Fibroblast of the aortic adventitia (primary cell): ENCODE measurements at regions not wholly inside any gene's neighbourhood (a gene's known extent, or its start where the extent isn't known, plus 50 kb on each side); places are given as distances from the start of the nearest gene placed in this dataset.
A peak's percentile ranks its signal among the peaks of the same experiment; 100 is the strongest.

Source experiments
- DNase-seq: peaks from one replicate; pipeline ENCODE4 v3.0.0-alpha.2; 2010; ENCODE audit warnings: low read depth
- H3K4me3 ChIP-seq: 2 replicates; pipeline ENCODE4 v1.5.1; 2011; ENCODE audit warnings: low read depth, mild to moderate bottlenecking, control low read depth, low read length, moderate library complexity
- CTCF ChIP-seq: IDR thresholded peaks from 2 replicates; pipeline ENCODE4 v1.5.1; 2011; ENCODE audit warnings: mild to moderate bottlenecking, low read length, control low read depth, inconsistent platforms; ENCODE audit not compliant: insufficient read depth

GRCh38 chr15:81524496-81524895 is 150.5 kb upstream of the TMC3 start:
- DNase-seq = no peak
- no peak for TF ChIP-seq CTCF
- no peak overlapping the region for H3K4me3 ChIP-seq

- no peak for TF ChIP-seq CTCF
- no peak overlapping the region for H3K4me3 ChIP-seq
- DNase-seq = no peak
Observed at GRCh38 chr15:81523867-81524266, 149.9 kb upstream of the TMC3 start.

- no peak for TF ChIP-seq CTCF
- no peak for DNase-seq
- no peak overlapping the region for H3K4me3 ChIP-seq
Observed at GRCh38 chr15:81520480-81520879, 146.5 kb upstream of the TMC3 start.

- no peak for TF ChIP-seq CTCF
- peak overlapping the region; percentile 10 for H3K4me3 ChIP-seq
- peak; percentile 90 for DNase-seq
Observed at GRCh38 chr15:81516461-81516860, 142.4 kb upstream of the TMC3 start.

GRCh38 chr15:81516012-81516411 is 142.0 kb upstream of the TMC3 start:
- H3K4me3 ChIP-seq = peak overlapping the region; percentile 10
- peak; percentile 35 for DNase-seq
- no peak for TF ChIP-seq CTCF

GRCh38 chr15:81514725-81515124 is 140.7 kb upstream of the TMC3 start:
- H3K4me3 ChIP-seq = no peak overlapping the region
- DNase-seq = no peak
- TF ChIP-seq CTCF = no peak

GRCh38 chr15:81511138-81511537 is 137.1 kb upstream of the TMC3 start:
- no peak overlapping the region for H3K4me3 ChIP-seq
- TF ChIP-seq CTCF = no peak
- DNase-seq = peak; percentile 91
